ENCODE measurements at regions not wholly inside any gene's neighbourhood (a gene's known extent, or its start where the extent isn't known, plus 50 kb on each side); places are given as distances from the start of the nearest gene placed in this dataset.

GRCh38 chr2:7997279-7997678 is 684.6 kb upstream of the ID2 start:
- ATAC-seq (no peak), DNase-seq (ENCODE audit: low read depth, low spot score) (no peak)
- intact Hi-C loops (cut with micrococcal nuclease): no loop called here
- Histone ChIP-seq H3K27me3 (ENCODE audit: insufficient read depth, low read length) (0 out of 2 replicates have a peak, but pooled peaks cover 8% of the 10 kb centered on the region), H3K79me2 (ENCODE audit: insufficient read depth, low read length) (no peaks in the 10 kb centered on the region), H3K9ac (ENCODE audit: low read length) (no peak overlapping the region), H3K4me1 (ENCODE audit: control insufficient read depth in 1 of 2, insufficient read depth in 2 of 2, low read length in 2 of 2) (no peaks in the 10 kb centered on the region), H3K4me3 (replicated peaks in 1 of 2; ENCODE audit: low read depth in 1 of 2, low read length in 2 of 2) (no peak overlapping the region), H3K27ac (ENCODE audit: low read depth, low read length) (no peak overlapping the region), H3K9me3 (ENCODE audit: control insufficient read depth in 1 of 2, insufficient read depth in 1 of 2, low read depth in 1 of 2, low read length in 2 of 2) (no peaks in the 10 kb centered on the region), H3K36me3 (ENCODE audit: control insufficient read depth in 1 of 2, insufficient read depth in 2 of 2, low read length in 2 of 2) (no peaks in the 10 kb centered on the region), H3K4me2 (ENCODE audit: low read length) (no peak overlapping the region), H3K9me2 (ENCODE audit: insufficient read depth) (no peaks in the 10 kb centered on the region), H2AFZ (ENCODE audit: low read depth, low read length, poor library complexity, severe bottlenecking) (no peak overlapping the region), H4K20me1 (ENCODE audit: insufficient read depth) (no peaks in the 10 kb centered on the region)
- BruUV-seq (replicated peaks): no TSS peak
- ChIA-PET RAD21 (ENCODE audit: low non-redundant PET in 1 of 2, low total read pairs in 2 of 2, uncharacterized antibody in 2 of 2, unreplicated experiment in 2 of 2) (no interaction called here), POLR2A (no interaction called here), CTCF (no interaction called here)
- TF ChIP-seq SRF (IDR thresholded peaks at IDR 0.05; ENCODE audit: low read depth) (no peak), EGR1 (IDR thresholded peaks at IDR 0.05; ENCODE audit: low read depth) (no peak), ELF1 (IDR thresholded peaks at IDR 0.05; ENCODE audit: borderline replicate concordance, low read depth) (no peak), EZH2 (IDR thresholded peaks at IDR 0.05) (no peak), ZNF274 (IDR thresholded peaks at IDR 0.05; ENCODE audit: low read depth, low read length) (no peak), FOSL1 (IDR thresholded peaks at IDR 0.05; ENCODE audit: low read depth) (no peak), ZFX (IDR thresholded peaks at IDR 0.05) (no peak), YY1 (IDR thresholded peaks at IDR 0.05; ENCODE audit: extremely low read depth, insufficient replicate concordance, low read depth, low read length) (no peak), SP1 (IDR thresholded peaks at IDR 0.05; ENCODE audit: low read depth) (no peak), CTCF (IDR thresholded peaks at IDR 0.05 in 2 of 3, conservative IDR thresholded peaks at IDR 0.05 in 1 of 3; ENCODE audit: borderline replicate concordance in 1 of 3, insufficient read depth in 1 of 3, low read depth in 2 of 3, low read length in 2 of 3) (no peak), MAX (IDR thresholded peaks at IDR 0.05) (no peak), CEBPB (IDR thresholded peaks at IDR 0.05; ENCODE audit: low read depth) (no peak), EZH2phosphoT487 (IDR thresholded peaks at IDR 0.05; ENCODE audit: borderline replicate concordance) (no peak), POLR2AphosphoS5 (IDR thresholded peaks at IDR 0.05; ENCODE audit: low read depth, low read length) (no peak), TCF7L2 (IDR thresholded peaks at IDR 0.05; ENCODE audit: borderline replicate concordance, extremely low read depth, insufficient read depth, insufficient read length) (no peak)
- TF ChIP-seq, protein P1, sequence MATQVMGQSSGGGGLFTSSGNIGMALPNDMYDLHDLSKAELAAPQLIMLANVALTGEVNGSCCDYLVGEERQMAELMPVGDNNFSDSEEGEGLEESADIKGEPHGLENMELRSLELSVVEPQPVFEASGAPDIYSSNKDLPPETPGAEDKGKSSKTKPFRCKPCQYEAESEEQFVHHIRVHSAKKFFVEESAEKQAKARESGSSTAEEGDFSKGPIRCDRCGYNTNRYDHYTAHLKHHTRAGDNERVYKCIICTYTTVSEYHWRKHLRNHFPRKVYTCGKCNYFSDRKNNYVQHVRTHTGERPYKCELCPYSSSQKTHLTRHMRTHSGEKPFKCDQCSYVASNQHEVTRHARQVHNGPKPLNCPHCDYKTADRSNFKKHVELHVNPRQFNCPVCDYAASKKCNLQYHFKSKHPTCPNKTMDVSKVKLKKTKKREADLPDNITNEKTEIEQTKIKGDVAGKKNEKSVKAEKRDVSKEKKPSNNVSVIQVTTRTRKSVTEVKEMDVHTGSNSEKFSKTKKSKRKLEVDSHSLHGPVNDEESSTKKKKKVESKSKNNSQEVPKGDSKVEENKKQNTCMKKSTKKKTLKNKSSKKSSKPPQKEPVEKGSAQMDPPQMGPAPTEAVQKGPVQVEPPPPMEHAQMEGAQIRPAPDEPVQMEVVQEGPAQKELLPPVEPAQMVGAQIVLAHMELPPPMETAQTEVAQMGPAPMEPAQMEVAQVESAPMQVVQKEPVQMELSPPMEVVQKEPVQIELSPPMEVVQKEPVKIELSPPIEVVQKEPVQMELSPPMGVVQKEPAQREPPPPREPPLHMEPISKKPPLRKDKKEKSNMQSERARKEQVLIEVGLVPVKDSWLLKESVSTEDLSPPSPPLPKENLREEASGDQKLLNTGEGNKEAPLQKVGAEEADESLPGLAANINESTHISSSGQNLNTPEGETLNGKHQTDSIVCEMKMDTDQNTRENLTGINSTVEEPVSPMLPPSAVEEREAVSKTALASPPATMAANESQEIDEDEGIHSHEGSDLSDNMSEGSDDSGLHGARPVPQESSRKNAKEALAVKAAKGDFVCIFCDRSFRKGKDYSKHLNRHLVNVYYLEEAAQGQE (IDR thresholded peaks at IDR 0.05; ENCODE audit: low read depth): no peak
